ENCODE measurements at regions not wholly inside any gene's neighbourhood (a gene's known extent, or its start where the extent isn't known, plus 50 kb on each side); places are given as distances from the start of the nearest gene placed in this dataset.

GRCh38 chr20:62570897-62571668, 71.2 kb upstream of the SLCO4A1 start:
- no peak for TF ChIP-seq CTCF (IDR thresholded peaks at IDR 0.05)
- TF ChIP-seq POLR2A (IDR thresholded peaks at IDR 0.05): no peak

Measured in esophagus squamous epithelium (tissue), 4 donors.